Smooth muscle cell (in vitro differentiated cells): ENCODE measurements at regions not wholly inside any gene's neighbourhood (a gene's known extent, or its start where the extent isn't known, plus 50 kb on each side); places are given as distances from the start of the nearest gene placed in this dataset.

Experiments
- DNase-seq: peaks from one replicate; lab custom pipeline; 2025; ENCODE audit not compliant: unreplicated experiment; lab: John Stamatoyannopoulos, UW
- H2AFZ ChIP-seq: fragments of 200-600 bp; sonication (generic); 2 replicates; pipeline ENCODE4 v1.6.0; 2016; ENCODE audit warnings: antibody characterized with exemption, low read depth, mild to moderate bottlenecking
- H3F3A ChIP-seq: fragments of 200-600 bp; sonication (generic); 2 replicates; pipeline ENCODE4 v1.6.0; 2017; ENCODE audit warnings: antibody characterized with exemption, low read depth
- H3K27ac ChIP-seq: fragments of 200-600 bp; sonication (generic); 2 replicates; pipeline ENCODE4 v1.5.1; 2016; ENCODE audit warnings: low read depth, mild to moderate bottlenecking
- H3K27me3 ChIP-seq: fragments of 200-600 bp; sonication (generic); 2 replicates; pipeline ENCODE4 v1.6.1; 2016; ENCODE audit warnings: low read depth, mild to moderate bottlenecking
- H3K36me3 ChIP-seq: fragments of 200-600 bp; sonication (generic); 2 replicates; pipeline ENCODE4 v1.5.1; 2016; ENCODE audit warnings: low read depth
- H3K4me1 ChIP-seq: fragments of 200-600 bp; sonication (generic); 2 replicates; pipeline ENCODE4 v1.5.1; 2016; ENCODE audit warnings: low read depth
- H3K4me2 ChIP-seq: fragments of 200-600 bp; sonication (generic); 2 replicates; pipeline ENCODE4 v1.6.0; 2016; ENCODE audit warnings: mild to moderate bottlenecking
- H3K4me3 ChIP-seq: fragments of 200-600 bp; sonication (generic); 2 replicates; pipeline ENCODE4 v1.5.1; 2016; ENCODE audit warnings: mild to moderate bottlenecking
- H3K79me2 ChIP-seq: fragments of 200-600 bp; sonication (generic); 2 replicates; pipeline ENCODE4 v1.6.0; 2016; ENCODE audit warnings: low read depth, mild to moderate bottlenecking
- H3K9ac ChIP-seq: fragments of 200-600 bp; sonication (generic); 2 replicates; pipeline ENCODE4 v1.6.0; 2016; ENCODE audit warnings: low read depth
- H3K9me3 ChIP-seq: fragments of 200-600 bp; sonication (generic); replicated peaks from 2 replicates; pipeline ENCODE4 v1.5.1; 2016; ENCODE audit warnings: low read depth
- H4K20me1 ChIP-seq: fragments of 200-600 bp; sonication (generic); 2 replicates; pipeline ENCODE4 v1.6.0; 2016; ENCODE audit warnings: low read depth
- CTCF ChIP-seq: fragments of 200-600 bp; sonication (generic); IDR thresholded peaks from 2 replicates; pipeline ENCODE4 v1.5.1; 2017; ENCODE audit warnings: borderline replicate concordance, mild to moderate bottlenecking, antibody characterized with exemption; ENCODE audit not compliant: insufficient read depth, poor library complexity, severe bottlenecking
- WGBS: methylation state at CpG from one replicate; pipeline ENCODE4 v1.1.7; 2016; ENCODE audit warnings: low lambda C conversion rate; 5-methylcytosine and 5-hydroxymethylcytosine counted together

- Histone ChIP-seq H3K27me3 (peaks cover 11% of the 10 kb centered on the region), H3K4me2 (no peak overlapping the region), H2AFZ (no peak overlapping the region), H3K9ac (no peak overlapping the region), H3K4me3 (no peak overlapping the region), H3K4me1 (no peaks in the 10 kb centered on the region), H3K9me3 (no peaks in the 10 kb centered on the region), H3F3A (no peaks in the 10 kb centered on the region), H3K79me2 (no peaks in the 10 kb centered on the region), H3K27ac (no peak overlapping the region), H3K36me3 (no peaks in the 10 kb centered on the region), H4K20me1 (no peaks in the 10 kb centered on the region)
- 82% methylated on average over 11 of the region's 11 CpGs for WGBS
- no peak for DNase-seq
- no peak for TF ChIP-seq CTCF
Measured at GRCh38 chr5:4204276-4205141, 608.9 kb downstream of the IRX1 start.

DNA sequence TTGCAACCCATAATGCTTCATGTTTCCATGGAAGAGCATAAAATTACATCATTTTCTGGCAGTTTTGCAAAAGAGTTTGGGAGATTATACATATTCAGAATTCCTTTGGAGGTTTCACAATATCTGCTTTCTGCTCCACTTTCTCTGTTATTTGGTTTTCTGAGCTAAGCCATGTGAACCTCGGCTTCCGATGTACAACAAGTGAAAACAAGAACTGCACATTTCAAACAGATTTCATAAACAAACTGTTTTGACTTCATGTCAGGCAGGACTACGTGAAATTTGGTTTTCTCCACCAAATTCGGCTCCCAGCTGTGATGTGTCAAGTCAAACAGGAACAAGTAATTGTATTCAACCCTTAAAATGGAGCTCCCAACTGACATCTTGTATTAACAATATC, 609.8 kb downstream of the IRX1 start:
- Histone ChIP-seq H3K4me3 (no peak overlapping the region), H3K9ac (no peak overlapping the region), H3K36me3 (no peaks in the 10 kb centered on the region), H3F3A (no peaks in the 10 kb centered on the region), H3K27me3 (peaks cover 8% of the 10 kb centered on the region), H3K27ac (no peak overlapping the region), H3K4me1 (no peaks in the 10 kb centered on the region), H3K4me2 (no peak overlapping the region), H4K20me1 (no peaks in the 10 kb centered on the region), H3K9me3 (no peaks in the 10 kb centered on the region), H2AFZ (no peak overlapping the region), H3K79me2 (no peaks in the 10 kb centered on the region)
- no peak for TF ChIP-seq CTCF
- WGBS, result 81% methylated on average over 4 of the region's 4 CpGs
- no peak for DNase-seq

DNA sequence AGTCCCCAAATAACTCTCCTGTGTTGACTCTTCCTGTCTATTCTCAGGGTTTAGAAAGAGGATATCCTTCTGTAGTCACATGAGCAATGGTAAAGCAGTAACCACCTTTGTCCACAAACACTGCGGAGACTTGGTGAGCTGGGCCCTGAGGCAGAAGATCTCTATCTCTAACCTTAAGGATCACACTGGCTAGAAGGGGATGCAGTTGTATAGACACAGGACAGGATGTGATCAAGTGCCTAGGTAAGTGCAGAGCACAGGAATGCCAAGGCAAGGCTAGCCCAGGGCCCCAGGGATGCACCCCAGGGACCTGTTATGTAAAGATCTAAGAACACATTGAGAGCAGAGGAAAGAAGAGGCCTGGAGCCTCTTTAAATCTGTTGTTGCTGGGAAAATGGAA, 610.5 kb downstream of the IRX1 start:
- DNase-seq, result no peak
- Histone ChIP-seq H3K36me3 (no peaks in the 10 kb centered on the region), H3K27ac (no peak overlapping the region), H2AFZ (no peak overlapping the region), H3K4me3 (no peak overlapping the region), H3K9ac (no peak overlapping the region), H3K9me3 (no peaks in the 10 kb centered on the region), H3K4me2 (no peak overlapping the region), H4K20me1 (no peaks in the 10 kb centered on the region), H3K79me2 (no peaks in the 10 kb centered on the region), H3K27me3 (peaks cover under 1% of the 10 kb centered on the region), H3F3A (no peaks in the 10 kb centered on the region), H3K4me1 (no peaks in the 10 kb centered on the region)
- no peak for TF ChIP-seq CTCF
- WGBS, result 33% methylated on average over 1 of the region's 1 CpG

- Histone ChIP-seq H2AFZ (no peak overlapping the region), H3K9me3 (no peaks in the 10 kb centered on the region), H3K4me1 (peaks cover 2% of the 10 kb centered on the region), H4K20me1 (no peaks in the 10 kb centered on the region), H3K9ac (no peak overlapping the region), H3F3A (no peaks in the 10 kb centered on the region), H3K27ac (no peak overlapping the region), H3K4me2 (no peak overlapping the region), H3K4me3 (no peak overlapping the region), H3K27me3 (peaks cover under 1% of the 10 kb centered on the region), H3K36me3 (no peaks in the 10 kb centered on the region), H3K79me2 (no peaks in the 10 kb centered on the region)
- no peak for DNase-seq
- WGBS, result 92% methylated on average over 20 of the region's 20 CpGs
- TF ChIP-seq CTCF, result no peak
Measured at GRCh38 chr5:4207486-4207885, 611.9 kb downstream of the IRX1 start.
